ENCODE measurements at regions not wholly inside any gene's neighbourhood (a gene's known extent, or its start where the extent isn't known, plus 50 kb on each side); places are given as distances from the start of the nearest gene placed in this dataset.
"Not testable (repeated sequence)": the region's sequence is repeated elsewhere in the genome, so short reads cannot be mapped to it uniquely, and the experiment has no call there.

- TF ChIP-seq IRF5 (IDR thresholded peaks at IDR 0.05; ENCODE audit: borderline replicate concordance) (no peak), YBX1 (IDR thresholded peaks at IDR 0.05) (no peak), TCF7 (IDR thresholded peaks at IDR 0.05; ENCODE audit: borderline replicate concordance) (no peak), CBX3 (IDR thresholded peaks at IDR 0.05; ENCODE audit: borderline replicate concordance, low read depth) (no peak), ATF7 (IDR thresholded peaks at IDR 0.05; ENCODE audit: low read depth) (no peak), STAT1 (conservative IDR thresholded peaks at IDR 0.05) (no peak), POLR2A (IDR thresholded peaks at IDR 0.05; ENCODE audit: low read depth, low read length) (no peak)
Observed at GRCh38 chrX:121191779-121192178, 144.4 kb downstream of the GLUD2 start (continued).

- DNase-seq (ENCODE audit: low read depth, low spot score) (no peak), ATAC-seq (peak; percentile 38; the same call in 2 of the 3 replicates), FAIRE-seq (no peak)
- 28% methylated on average over 2 of the region's 2 CpGs for WGBS (ENCODE audit: insufficient coverage, insufficient replicate concordance, low lambda C conversion rate, missing lambda C conversion rate)
- no peak overlapping the region for H3K4me3 ChIP-seq
- ChIA-PET SMC1A (ENCODE audit: uncharacterized antibody, unreplicated experiment) (interaction anchor here (1.0 to 1.6 kb wide), 3 partner anchors 9 to 195 kb away, joined by 3 to 4 read pairs (median 3); no protein-coding TSS in a partner anchor), RAD21 (ENCODE audit: unreplicated experiment) (interaction anchor here (0.6 kb wide), 1 partner anchor 250 kb away, joined by 3 read pairs; no protein-coding TSS in a partner anchor), CTCF (no interaction called here), POLR2A (no interaction called here)
- H3K36me3 ChIP-seq (ENCODE audit: control insufficient read depth in 2 of 2, insufficient read depth in 2 of 2, low read length in 1 of 2) = no peaks in the 10 kb centered on the region
- H4K20me1 ChIP-seq (ENCODE audit: control insufficient read depth, insufficient read depth) = no peaks in the 10 kb centered on the region
- H3K4me2 ChIP-seq (ENCODE audit: control insufficient read depth, insufficient read depth) = no peak overlapping the region
- no TSS peak for BruUV-seq (replicated peaks)
- TF ChIP-seq SPI1 (IDR thresholded peaks at IDR 0.05; ENCODE audit: borderline replicate concordance, insufficient read depth, low read depth, low read length) (peak; percentile 56; the same call in 1 of the 2 replicates), BCL11A (IDR thresholded peaks at IDR 0.05; ENCODE audit: low read depth, low read length) (no peak)
- H3K79me2 ChIP-seq (ENCODE audit: control insufficient read depth, insufficient read depth, low read length) = no peaks in the 10 kb centered on the region
- in situ Hi-C loops (cut with MboI) = no loop called here
- H3K9ac ChIP-seq (ENCODE audit: control insufficient read depth, insufficient read depth, low read length) = no peak overlapping the region
- H3K9me3 ChIP-seq (replicated peaks; ENCODE audit: control insufficient read depth, insufficient read depth, low read length) = no peaks in the 10 kb centered on the region; the same call in 2 of the 3 replicates
- no peak overlapping the region for H2AFZ ChIP-seq (ENCODE audit: control insufficient read depth, low read depth, low read length)
- H3K27ac ChIP-seq (ENCODE audit: control insufficient read depth, insufficient read depth) = no peak overlapping the region
- intact Hi-C loops (cut with micrococcal nuclease; ENCODE audit: unreplicated experiment) = loop anchor here (10.0 kb wide), 1 partner anchor 61 kb away; no protein-coding TSS in a partner anchor
- no peaks in the 10 kb centered on the region for H3K4me1 ChIP-seq (ENCODE audit: control insufficient read depth, insufficient read depth, low read length)
- no peaks in the 10 kb centered on the region for H3K27me3 ChIP-seq (replicated peaks in 1 of 2; ENCODE audit: control insufficient read depth in 2 of 2, insufficient read depth in 2 of 2, low read length in 1 of 2)
Observed at GRCh38 chrX:121195719-121196118, 148.3 kb downstream of the GLUD2 start.

GRCh38 chrX:121196872-121197444, 149.5 kb downstream of the GLUD2 start:
- H3K4me1 ChIP-seq (ENCODE audit: control insufficient read depth, insufficient read depth, low read length); RAD21 ChIA-PET (ENCODE audit: unreplicated experiment); H3K4me3 ChIP-seq; BruUV-seq (replicated peaks); CTCF ChIA-PET; H3K9me3 ChIP-seq (replicated peaks; ENCODE audit: control insufficient read depth, insufficient read depth, low read length); H3K79me2 ChIP-seq (ENCODE audit: control insufficient read depth, insufficient read depth, low read length); H2AFZ ChIP-seq (ENCODE audit: control insufficient read depth, low read depth, low read length); SMC1A ChIA-PET (ENCODE audit: uncharacterized antibody, unreplicated experiment); H3K9ac ChIP-seq (ENCODE audit: control insufficient read depth, insufficient read depth, low read length); H3K36me3 ChIP-seq (ENCODE audit: control insufficient read depth in 2 of 2, insufficient read depth in 2 of 2, low read length in 1 of 2); POLR2A ChIA-PET; H3K27me3 ChIP-seq (replicated peaks in 1 of 2; ENCODE audit: control insufficient read depth in 2 of 2, insufficient read depth in 2 of 2, low read length in 1 of 2); H3K27ac ChIP-seq (ENCODE audit: control insufficient read depth, insufficient read depth); in situ Hi-C loops (cut with MboI); DNase-seq (ENCODE audit: low read depth, low spot score); H4K20me1 ChIP-seq (ENCODE audit: control insufficient read depth, insufficient read depth); H3K4me2 ChIP-seq (ENCODE audit: control insufficient read depth, insufficient read depth); ATAC-seq; FAIRE-seq: not testable (repeated sequence)
- intact Hi-C loops (cut with micrococcal nuclease; ENCODE audit: unreplicated experiment) = loop anchor here (10.0 kb wide), 1 partner anchor 62 kb away; no protein-coding TSS in a partner anchor
- 82% methylated on average over 11 of the region's 11 CpGs for WGBS (ENCODE audit: insufficient coverage, insufficient replicate concordance, low lambda C conversion rate, missing lambda C conversion rate)

Measured in GM12878 (cell line).